Hematopoietic multipotent progenitor cell treated with erythropoietin and hydrocortisone succinate and interleukin-3 and kit ligand, for 8 days (in vitro differentiated cells): ENCODE measurements at regions not wholly inside any gene's neighbourhood (a gene's known extent, or its start where the extent isn't known, plus 50 kb on each side); places are given as distances from the start of the nearest gene placed in this dataset.
"Not testable (repeated sequence)": the region's sequence is repeated elsewhere in the genome, so short reads cannot be mapped to it uniquely, and the experiment has no call there.

Source experiments
- DNase-seq: peaks from one replicate; pipeline ENCODE4 v3.0.0-alpha.2; 2015

- DNase-seq: no peak
Observed at GRCh38 chr11:23574149-23574548, 713.9 kb upstream of the CCDC179 start.

DNA sequence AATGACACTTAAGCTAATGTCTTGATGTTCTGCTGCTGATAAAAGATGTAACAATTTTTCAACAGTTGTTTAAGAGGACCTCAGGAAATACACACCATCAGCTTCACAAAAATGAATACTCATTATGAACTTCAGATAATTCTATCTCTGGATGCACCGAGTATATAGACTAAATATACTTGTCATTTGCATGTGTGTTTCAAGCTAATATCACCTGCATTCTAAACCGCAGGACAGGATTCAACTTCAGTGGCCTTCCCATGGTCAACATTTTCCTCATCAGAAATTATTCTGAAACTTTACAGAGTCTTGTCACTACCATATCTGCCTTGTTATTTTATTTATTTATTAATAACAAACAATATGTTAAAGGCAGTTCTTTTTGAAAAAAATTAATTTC is 717.0 kb upstream of the CCDC179 start:
- no peak for DNase-seq

GRCh38 chr11:23585416-23586104 is 725.3 kb upstream of the CCDC179 start:
- DNase-seq: no peak

GRCh38 chr11:23586173-23586572 is 725.9 kb upstream of the CCDC179 start:
- no peak for DNase-seq

- DNase-seq: no peak
Observed at GRCh38 chr11:23590596-23591308, 730.5 kb upstream of the CCDC179 start.

DNA sequence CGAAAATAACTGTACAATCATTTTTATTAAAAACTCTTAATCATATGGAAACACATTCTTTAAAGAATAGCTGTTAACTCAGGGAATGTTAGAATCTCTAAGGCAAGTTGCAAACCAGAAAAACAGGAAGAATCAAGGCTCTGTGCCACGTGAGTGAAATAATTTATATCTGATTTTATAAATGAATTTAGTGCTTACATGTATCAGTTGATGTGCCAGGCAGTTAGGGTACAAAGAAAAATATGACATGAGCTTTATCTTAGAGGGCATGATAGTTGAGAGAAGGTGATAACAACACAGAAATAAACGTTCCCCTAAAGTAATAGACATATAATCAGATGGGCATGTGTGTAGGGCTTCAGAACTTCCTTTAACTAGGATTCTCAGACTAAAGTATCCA is 734.5 kb upstream of the CCDC179 start:
- no peak for DNase-seq

DNA sequence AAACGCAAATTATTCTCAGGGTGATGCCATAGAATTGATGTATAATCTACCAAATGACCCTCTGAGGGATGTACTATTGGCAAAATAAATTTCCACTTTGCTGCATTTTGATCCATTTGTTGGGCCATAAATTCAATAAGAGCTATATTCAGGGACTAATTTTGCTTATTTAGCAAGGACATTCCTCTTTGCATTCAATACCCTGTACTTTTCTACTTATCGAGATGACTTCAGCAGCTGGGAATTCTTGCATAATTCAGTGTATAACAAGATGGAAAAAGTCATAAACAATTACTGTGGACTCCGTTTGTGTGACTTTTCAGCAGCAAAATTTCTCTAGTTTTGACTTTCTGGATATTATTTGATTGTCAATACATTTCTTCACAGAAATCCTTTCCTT is 744.7 kb upstream of the CCDC179 start:
- DNase-seq: no peak

- DNase-seq: no peak
Observed at GRCh38 chr11:23606191-23606590, 745.9 kb upstream of the CCDC179 start.

- DNase-seq: no peak
Observed at GRCh38 chr11:23611726-23612125, 751.5 kb upstream of the CCDC179 start.

DNA sequence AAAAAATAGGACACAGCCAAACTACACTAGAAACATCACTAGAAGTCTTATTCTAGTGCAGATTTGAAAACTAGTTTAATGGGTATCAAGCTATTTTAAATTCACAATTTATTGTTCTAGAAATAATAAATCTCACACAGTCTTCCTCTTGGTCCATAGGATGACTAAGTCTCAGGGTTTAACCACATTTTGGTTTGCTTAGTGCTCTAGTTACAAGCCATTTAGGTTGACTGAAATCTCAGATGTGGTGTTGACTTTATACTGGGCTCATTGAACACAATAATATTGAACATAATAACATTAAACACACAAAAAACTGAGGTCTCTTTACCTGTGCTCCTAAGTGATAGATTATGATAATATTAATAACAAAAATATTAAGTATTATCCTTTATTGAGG is 760.3 kb upstream of the CCDC179 start:
- DNase-seq: no peak

DNA sequence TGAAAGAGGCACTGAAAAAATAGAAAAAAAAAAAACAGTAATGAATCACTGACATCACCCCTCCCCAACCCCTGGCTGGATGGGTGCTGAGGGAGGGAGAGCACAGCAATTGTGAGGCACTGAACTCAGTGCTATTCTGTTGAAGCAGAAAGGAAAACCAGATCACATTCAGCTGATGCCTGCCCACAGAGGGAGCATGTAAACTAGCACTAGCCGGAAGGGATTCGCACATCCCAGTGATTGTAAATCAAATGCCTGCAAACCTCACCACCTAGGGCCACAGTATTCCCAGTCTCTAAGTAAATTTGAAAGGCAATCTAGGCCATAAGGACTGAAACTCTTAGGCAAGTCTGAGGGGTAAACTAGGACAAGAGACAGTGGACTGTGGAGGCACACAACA is 772.0 kb upstream of the CCDC179 start:
- DNase-seq: no peak

DNA sequence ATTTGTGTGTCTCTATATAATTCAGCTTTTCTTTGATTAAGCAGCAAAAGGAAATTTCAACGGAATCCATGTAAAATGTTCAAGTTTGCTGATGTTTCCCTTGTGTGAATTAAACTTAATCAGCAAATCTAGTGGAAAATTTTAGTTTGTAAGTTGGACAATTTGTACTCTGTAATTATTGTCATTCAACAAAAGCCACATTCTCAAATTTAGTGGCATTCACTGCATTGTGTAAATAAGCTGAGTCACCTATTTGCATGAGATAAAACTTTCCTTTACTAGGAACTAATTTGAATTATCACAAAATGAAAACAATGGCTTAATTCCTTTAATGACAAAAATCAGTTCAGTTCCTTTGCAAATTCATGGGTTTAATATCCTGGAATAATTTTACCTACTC is 784.2 kb upstream of the CCDC179 start:
- no peak for DNase-seq

- not testable (repeated sequence) for DNase-seq
Observed at GRCh38 chr11:23652336-23652735, 792.1 kb upstream of the CCDC179 start.

- no peak for DNase-seq
Observed at GRCh38 chr11:23653071-23653675, 792.9 kb upstream of the CCDC179 start.

DNA sequence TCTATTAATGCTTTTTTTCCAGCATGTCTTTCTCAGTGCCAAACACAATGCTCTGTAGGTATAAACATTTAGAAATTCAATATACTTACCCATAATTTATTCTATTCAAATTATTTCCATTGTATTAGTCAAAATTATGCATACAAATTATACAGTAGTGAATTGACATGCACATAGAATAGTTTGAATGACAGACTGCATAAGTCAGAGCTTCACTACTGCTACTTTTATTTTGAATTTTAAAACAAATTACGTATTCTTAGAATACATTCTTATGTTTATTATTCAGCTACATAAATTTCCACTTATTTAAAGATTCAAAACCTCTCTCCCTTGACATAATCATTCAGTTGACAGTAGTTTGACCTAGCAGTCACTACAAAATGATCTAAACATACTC is 808.0 kb upstream of the CCDC179 start:
- no peak for DNase-seq

DNA sequence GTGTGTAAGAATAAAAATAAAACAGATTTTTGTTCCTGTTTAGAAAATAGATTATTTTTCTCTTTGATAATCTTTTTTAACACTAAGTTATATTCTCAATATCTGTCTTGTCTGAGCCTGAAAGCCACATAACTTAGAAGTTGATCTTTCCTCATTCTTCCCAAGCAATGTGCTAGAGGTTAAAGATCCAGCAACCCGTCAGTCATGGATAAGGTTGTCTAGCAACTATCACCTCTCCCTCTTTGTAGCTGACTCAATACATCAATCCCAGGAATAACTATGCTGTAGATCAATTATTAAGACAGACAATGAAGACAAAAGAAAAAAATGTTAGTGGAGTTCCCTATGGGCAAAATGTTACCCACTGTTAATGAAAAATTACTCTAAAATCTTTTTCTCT is 813.1 kb upstream of the CCDC179 start:
- DNase-seq: no peak

GRCh38 chr11:23674866-23675265 is 814.6 kb upstream of the CCDC179 start:
- DNase-seq: no peak

GRCh38 chr11:23679041-23679440 is 817.8 kb upstream of the LUZP2 start:
- DNase-seq: no peak

GRCh38 chr11:23679981-23680380 is 816.9 kb upstream of the LUZP2 start:
- DNase-seq: no peak

DNA sequence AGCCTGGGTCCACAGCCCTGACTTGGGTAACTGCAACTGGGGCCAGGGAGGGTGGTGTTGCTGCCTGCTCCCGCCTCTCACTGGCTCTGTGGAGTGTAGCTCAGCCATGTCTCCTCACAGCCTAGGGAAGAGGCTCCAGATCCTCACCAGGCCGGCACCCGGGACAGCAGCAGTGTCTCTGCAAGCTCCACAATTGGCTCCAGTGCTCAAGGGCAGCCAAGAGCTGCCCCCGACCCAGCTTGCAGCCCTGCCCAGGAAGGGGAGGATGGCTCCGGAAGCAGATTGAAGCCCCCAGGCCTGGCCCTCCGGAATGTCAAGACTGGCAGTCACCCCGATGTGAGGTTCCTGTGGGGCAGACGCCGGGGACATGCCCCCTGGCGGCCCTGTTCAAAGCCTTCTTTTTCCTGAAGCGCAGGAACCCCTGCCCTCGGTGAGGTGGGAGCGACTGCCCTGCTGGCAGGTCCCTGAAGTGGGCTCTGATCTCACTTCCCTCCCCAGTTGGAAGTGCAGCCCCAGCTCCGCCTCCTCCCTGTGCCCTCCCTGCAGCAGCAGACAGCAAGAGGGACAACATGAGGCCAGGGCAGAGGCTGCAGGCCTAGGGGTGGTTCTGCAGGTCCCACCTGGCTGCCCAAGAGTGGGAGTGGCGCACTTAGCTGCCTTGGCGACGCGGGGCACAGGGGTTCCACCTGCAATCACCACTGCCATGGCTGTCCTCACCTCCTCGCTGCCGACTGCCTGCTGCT is 816.2 kb upstream of the LUZP2 start:
- DNase-seq: no peak

DNA sequence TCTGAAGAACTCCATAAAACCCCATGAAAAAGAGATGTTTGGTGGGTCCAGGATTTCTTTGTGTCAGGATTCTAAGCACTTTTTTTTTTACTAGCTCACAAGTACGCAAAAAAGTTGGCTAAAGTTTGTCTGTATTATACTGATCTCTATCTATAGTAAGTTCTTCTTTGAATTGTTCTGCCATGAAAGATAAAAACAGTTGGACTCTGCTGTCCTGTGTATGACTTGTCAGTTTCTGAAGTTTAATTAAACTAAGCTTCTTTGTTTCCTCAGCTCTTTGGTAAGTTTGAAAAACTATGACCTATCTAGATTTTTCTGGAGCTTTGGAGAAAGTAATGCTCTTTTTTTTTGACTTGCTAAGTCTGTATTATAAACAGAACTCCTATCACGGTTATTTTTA is 812.2 kb upstream of the LUZP2 start:
- no peak for DNase-seq

GRCh38 chr11:23687991-23688390 is 808.9 kb upstream of the LUZP2 start:
- no peak for DNase-seq

DNA sequence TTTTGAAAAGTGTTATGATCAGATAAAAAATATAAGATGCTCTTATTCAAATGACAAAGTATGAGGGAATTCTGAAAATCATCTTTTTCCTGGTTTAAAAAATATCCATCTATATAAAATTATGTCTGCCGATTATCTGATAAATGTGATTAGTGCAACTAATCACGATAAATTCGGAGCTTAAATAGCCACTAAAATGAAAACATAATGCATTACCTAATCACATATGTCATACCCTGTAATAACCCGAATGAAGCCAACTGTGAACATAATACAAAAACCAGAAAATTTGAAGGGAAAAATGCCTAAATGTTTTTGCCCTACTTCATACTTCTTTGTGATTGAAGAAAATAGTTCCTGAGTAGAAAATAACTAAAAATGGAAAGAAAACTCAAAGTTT is 808.4 kb upstream of the LUZP2 start:
- no peak for DNase-seq

DNA sequence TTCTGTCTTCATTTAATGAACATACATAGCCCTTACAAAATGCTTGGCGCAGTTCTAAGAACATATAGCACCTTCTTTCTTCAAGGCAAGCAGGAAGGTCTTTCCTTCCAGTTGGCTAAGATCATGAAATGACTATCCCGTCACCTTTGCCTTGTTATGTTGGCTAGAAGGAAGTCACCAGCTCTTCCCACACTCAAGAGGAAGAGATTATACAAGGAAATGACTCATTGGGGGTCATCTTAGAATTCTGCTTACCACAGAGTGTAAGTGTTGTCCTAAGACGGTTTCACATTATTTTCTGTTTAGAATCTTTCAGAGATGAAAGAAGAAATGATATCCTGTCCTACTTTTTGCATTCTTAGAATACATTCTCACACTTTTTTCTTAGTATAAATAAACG is 808.0 kb upstream of the LUZP2 start:
- DNase-seq: no peak
